GM21515 (cell line): ENCODE measurements at regions not wholly inside any gene's neighbourhood (a gene's known extent, or its start where the extent isn't known, plus 50 kb on each side); places are given as distances from the start of the nearest gene placed in this dataset.
"Not testable (repeated sequence)": the region's sequence is repeated elsewhere in the genome, so short reads cannot be mapped to it uniquely, and the experiment has no call there.

Source experiments
- ATAC-seq: cut with Tn5 transposase; IDR thresholded peaks from one replicate; pipeline ENCODE4 v1.9.1; 2021; ENCODE audit not compliant: unreplicated experiment

- no peak for ATAC-seq
Observed at GRCh38 chr4:81319657-81320056, 104.6 kb upstream of the PRKG2 start.

- no peak for ATAC-seq
Observed at GRCh38 chr4:81314897-81315470, 100.0 kb upstream of the PRKG2 start.

- no peak for ATAC-seq
Observed at GRCh38 chr4:81314196-81314896, 99.3 kb upstream of the PRKG2 start.

GRCh38 chr4:81307991-81308390 lies 93.0 kb upstream of the PRKG2 start:
- no peak for ATAC-seq

GRCh38 chr4:81304871-81305270 lies 89.8 kb upstream of the PRKG2 start:
- ATAC-seq = no peak

- ATAC-seq = not testable (repeated sequence)
Observed at GRCh38 chr4:81300352-81300751, 85.3 kb upstream of the PRKG2 start.

GRCh38 chr4:81290813-81291212 lies 75.8 kb upstream of the PRKG2 start:
- no peak for ATAC-seq

- no peak for ATAC-seq
Observed at GRCh38 chr4:81287101-81287500, 72.1 kb upstream of the PRKG2 start.

DNA sequence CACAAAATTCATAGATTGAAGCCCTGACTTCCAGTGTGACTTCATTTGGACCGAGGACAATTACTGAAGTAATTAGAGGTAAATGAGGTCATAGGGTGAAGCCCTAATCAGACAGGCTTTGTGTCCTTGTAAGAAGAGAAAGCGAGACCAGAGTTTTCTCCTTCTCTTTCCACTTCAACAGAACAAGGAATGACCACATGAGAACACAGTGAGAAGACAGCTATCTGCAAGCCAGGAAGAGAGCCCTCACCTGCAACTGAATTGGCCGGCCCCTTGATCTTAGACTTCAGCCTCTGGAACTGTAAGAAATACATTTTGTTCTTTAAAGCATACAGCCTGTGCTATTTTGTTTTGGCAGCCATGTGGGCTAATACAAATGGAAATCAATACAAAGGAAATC lies 67.1 kb upstream of the PRKG2 start:
- no peak for ATAC-seq

DNA sequence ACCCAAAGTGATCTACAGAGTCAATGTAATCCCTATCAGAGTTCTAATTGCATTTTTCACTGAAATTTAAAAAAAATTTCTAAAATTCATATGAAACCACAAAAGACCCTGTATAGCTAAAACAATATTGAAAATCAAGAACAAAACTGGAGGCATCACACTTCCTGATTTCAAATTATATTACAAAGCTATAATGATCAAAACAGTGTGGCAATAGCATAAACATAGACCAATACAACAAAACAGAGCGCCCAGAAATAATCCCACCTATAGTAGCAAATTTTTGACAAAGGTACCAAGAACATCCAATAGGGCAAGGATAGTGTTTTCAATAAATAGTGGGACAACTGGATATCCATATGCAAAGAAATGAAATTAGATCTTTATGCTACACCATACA lies 59.4 kb upstream of the PRKG2 start:
- no peak for ATAC-seq

GRCh38 chr4:81272671-81273070 lies 57.6 kb upstream of the PRKG2 start:
- ATAC-seq = no peak
